Keratinocyte (primary cell): ENCODE measurements at regions not wholly inside any gene's neighbourhood (a gene's known extent, or its start where the extent isn't known, plus 50 kb on each side); places are given as distances from the start of the nearest gene placed in this dataset.

Source experiments
- DNase-seq: peaks from one replicate; pipeline ENCODE4 v3.0.0-alpha.2; 2011; ENCODE audit warnings: low read depth, missing footprints, low spot score
- FAIRE-seq: peaks from 2 replicates; lab custom pipeline; 2011; peaks lifted over from hg19 to GRCh38; lab: Jason Lieb, UNC
- H2AFZ ChIP-seq: 2 replicates; pipeline ENCODE4 v1.6.0; 2012; ENCODE audit warnings: low read length, control low read depth, inconsistent platforms; ENCODE audit not compliant: control insufficient read depth
- H3K27ac ChIP-seq: 2 replicates; pipeline ENCODE4 v1.5.1; 2011; ENCODE audit warnings: low read length; ENCODE audit not compliant: control insufficient read depth, insufficient read depth
- H3K27me3 ChIP-seq: 3 replicates; pipeline ENCODE4 v1.6.0; 2011; ENCODE audit warnings: low read length; ENCODE audit not compliant: control insufficient read depth, insufficient read depth; ENCODE audit errors: extremely low read depth
- H3K36me3 ChIP-seq, 2 experiments: 2 replicates in 1 of 2; 3 replicates in 1 of 2; pipeline ENCODE4 v1.5.1; 2011; ENCODE audit warnings: low read length in 2 of 2, mild to moderate bottlenecking in 1 of 2; ENCODE audit not compliant: control insufficient read depth in 2 of 2, insufficient read depth in 2 of 2; ENCODE audit errors: extremely low read depth in 1 of 2
- H3K4me1 ChIP-seq: 3 replicates; pipeline ENCODE4 v1.5.1; 2011; ENCODE audit warnings: low read length; ENCODE audit not compliant: control insufficient read depth, insufficient read depth; ENCODE audit errors: extremely low read depth
- H3K4me2 ChIP-seq: 3 replicates; pipeline ENCODE4 v1.6.0; 2011; ENCODE audit warnings: low read depth, low read length; ENCODE audit not compliant: control insufficient read depth, insufficient read depth; ENCODE audit errors: extremely low read depth
- H3K4me3 ChIP-seq, 3 experiments: fragments of 200-600 bp in 1 of 3; sonication (generic) in 1 of 3; 2 replicates in 2 of 3; 3 replicates in 1 of 3; pipeline ENCODE4 v1.5.1; 2011 to 2016; ENCODE audit warnings: low read length in 3 of 3, mild to moderate bottlenecking in 3 of 3, control low read depth in 2 of 3, inconsistent platforms in 1 of 3, low read depth in 1 of 3, mixed read lengths in 1 of 3, mixed run types in 1 of 3, moderate library complexity in 1 of 3; ENCODE audit not compliant: control insufficient read depth in 2 of 3, insufficient read depth in 2 of 3; ENCODE audit errors: extremely low read depth in 1 of 3
- H3K79me2 ChIP-seq: 2 replicates; pipeline ENCODE4 v1.6.0; 2012; ENCODE audit warnings: low read length; ENCODE audit not compliant: control insufficient read depth, insufficient read depth
- H3K9ac ChIP-seq: 3 replicates; pipeline ENCODE4 v1.6.0; 2011; ENCODE audit warnings: low read length; ENCODE audit not compliant: control insufficient read depth, insufficient read depth; ENCODE audit errors: extremely low read depth
- H3K9me1 ChIP-seq: 3 replicates; pipeline ENCODE4 v1.6.0; 2011; ENCODE audit warnings: low read length; ENCODE audit not compliant: control insufficient read depth, insufficient read depth; ENCODE audit errors: extremely low read depth
- H3K9me3 ChIP-seq: 2 replicates; pipeline ENCODE4 v1.5.1; 2012; ENCODE audit warnings: low read depth, low read length; ENCODE audit not compliant: control insufficient read depth
- H4K20me1 ChIP-seq: 3 replicates; pipeline ENCODE4 v1.6.0; 2011; ENCODE audit warnings: low read length; ENCODE audit not compliant: control insufficient read depth, insufficient read depth; ENCODE audit errors: extremely low read depth
- CTCF ChIP-seq, 3 experiments: IDR thresholded peaks in 1 of 3; conservative IDR thresholded peaks in 1 of 3; optimal IDR thresholded peaks in 1 of 3; 2 replicates in 2 of 3; 3 replicates in 1 of 3; pipeline versions ENCODE3 to v1.5.1; 2011; ENCODE audit warnings: low read length in 3 of 3, mild to moderate bottlenecking in 3 of 3, moderate library complexity in 2 of 3, control low read depth in 1 of 3, inconsistent platforms in 1 of 3; ENCODE audit not compliant: insufficient read depth in 2 of 3; ENCODE audit errors: extremely low read depth in 1 of 3
- EZH2 ChIP-seq: IDR thresholded peaks from one replicate; pipeline ENCODE4 v1.6.1; 2012; ENCODE audit warnings: inconsistent platforms, mild to moderate bottlenecking, low read length, moderate library complexity
- dilution Hi-C: fragments of 300-500 bp; cut with MboI; formaldehyde crosslinking; loops from one replicate; pipeline ENCODE4 v1.7.0; 2020; ENCODE audit warnings: low sequenced_read_pairs; ENCODE audit not compliant: extremely low pct_ligation_motif_present

DNA sequence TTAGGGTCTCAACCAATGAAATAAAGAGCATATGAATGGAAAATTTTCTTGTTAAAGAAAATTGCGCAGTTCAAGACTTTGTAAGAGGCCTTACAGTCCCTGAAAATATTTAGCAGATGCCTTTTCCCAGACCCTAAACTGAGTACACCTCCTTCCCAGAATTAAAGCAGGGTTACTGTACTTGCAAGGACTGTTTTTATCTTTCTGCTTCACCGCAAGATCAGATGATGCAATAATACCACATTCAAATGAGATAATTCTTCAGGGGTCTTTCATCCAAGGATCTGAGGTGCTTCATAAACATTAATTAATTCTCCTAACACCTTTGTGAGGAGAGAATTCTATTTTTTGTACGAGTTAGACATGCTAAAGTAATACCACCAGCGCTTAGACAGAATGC, 1071.8 kb upstream of the PIK3C3 start:
- FAIRE-seq = no peak
- dilution Hi-C loops = no loop called here
- TF ChIP-seq CTCF (optimal IDR thresholded peaks at IDR 0.05 in 1 of 3, IDR thresholded peaks at IDR 0.05 in 1 of 3, conservative IDR thresholded peaks at IDR 0.05 in 1 of 3; ENCODE audit: extremely low read depth in 1 of 3, insufficient read depth in 2 of 3, low read length in 3 of 3) (no peak), EZH2 (no peak)
- Histone ChIP-seq H4K20me1 (no peaks in the 10 kb centered on the region), H2AFZ (no peak overlapping the region), H3K4me1 (no peaks in the 10 kb centered on the region), H3K27ac (no peak overlapping the region), H3K27me3 (no peaks in the 10 kb centered on the region), H3K9me1 (no peaks in the 10 kb centered on the region), H3K4me3 (no peak overlapping the region), H3K9me3 (no peaks in the 10 kb centered on the region), H3K4me2 (no peak overlapping the region), H3K9ac (no peak overlapping the region), H3K79me2 (no peaks in the 10 kb centered on the region), H3K36me3 (no peaks in the 10 kb centered on the region)
- no peak for DNase-seq

DNA sequence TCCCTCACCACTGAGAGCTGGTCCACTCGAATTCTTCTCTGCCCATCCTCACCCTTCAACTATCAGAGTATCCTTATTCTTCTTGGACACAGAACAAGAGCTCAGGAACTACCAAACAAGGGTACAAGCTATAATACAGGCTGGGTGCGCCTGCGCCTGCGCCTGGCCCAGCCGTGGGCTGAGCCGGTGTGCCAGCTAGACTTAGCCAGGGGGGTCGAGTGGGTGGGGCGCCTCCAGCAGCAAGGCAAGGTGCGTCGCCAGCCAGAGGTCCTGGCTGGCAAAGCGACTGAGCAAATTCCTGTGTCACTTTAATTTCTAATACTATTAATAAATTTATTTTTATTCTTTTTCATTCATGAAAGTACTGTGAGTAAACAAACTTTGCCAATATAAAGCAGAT, 1072.6 kb upstream of the PIK3C3 start:
- H3K36me3 ChIP-seq = no peaks in the 10 kb centered on the region
- no peaks in the 10 kb centered on the region for H3K27me3 ChIP-seq
- TF ChIP-seq EZH2 = no peak
- no peak for TF ChIP-seq CTCF (optimal IDR thresholded peaks at IDR 0.05 in 1 of 3, IDR thresholded peaks at IDR 0.05 in 1 of 3, conservative IDR thresholded peaks at IDR 0.05 in 1 of 3; ENCODE audit: extremely low read depth in 1 of 3, insufficient read depth in 2 of 3, low read length in 3 of 3)
- no peaks in the 10 kb centered on the region for H4K20me1 ChIP-seq
- no peak overlapping the region for H3K4me3 ChIP-seq
- H3K4me1 ChIP-seq = peaks cover 4% of the 10 kb centered on the region
- FAIRE-seq (no peak), DNase-seq (no peak)
- no peak overlapping the region for H3K27ac ChIP-seq
- no peak overlapping the region for H2AFZ ChIP-seq
- H3K9ac ChIP-seq = no peak overlapping the region
- no peaks in the 10 kb centered on the region for H3K9me3 ChIP-seq
- H3K4me2 ChIP-seq = no peak overlapping the region
- no peaks in the 10 kb centered on the region for H3K79me2 ChIP-seq
- dilution Hi-C loops = no loop called here
- no peaks in the 10 kb centered on the region for H3K9me1 ChIP-seq
